Neutrophil (primary cell): ENCODE measurements at regions not wholly inside any gene's neighbourhood (a gene's known extent, or its start where the extent isn't known, plus 50 kb on each side); places are given as distances from the start of the nearest gene placed in this dataset.

Experiments used
- H3K27ac ChIP-seq: fragments of 200-600 bp; sonication (generic); 2 replicates; pipeline ENCODE4 v1.5.1; 2016; ENCODE audit warnings: mild to moderate bottlenecking, moderate library complexity
- H3K27me3 ChIP-seq: fragments of 200-600 bp; sonication (generic); 2 replicates; pipeline ENCODE4 v1.6.0; 2016; ENCODE audit warnings: mild to moderate bottlenecking
- H3K36me3 ChIP-seq: fragments of 200-600 bp; sonication (generic); 2 replicates; pipeline ENCODE4 v1.5.1; 2017
- H3K4me1 ChIP-seq, 2 experiments: fragments of 200-600 bp in 1 of 2; sonication (generic) in 1 of 2; 1 replicate in 1 of 2; 2 replicates in 1 of 2; pipeline versions ENCODE4 v1.5.1 to v1.6.1; 2013 to 2016; ENCODE audit warnings: low read depth in 1 of 2, low read length in 1 of 2, mild to moderate bottlenecking in 1 of 2, moderate library complexity in 1 of 2; ENCODE audit not compliant: control insufficient read depth in 1 of 2, insufficient read depth in 1 of 2
- H3K4me3 ChIP-seq, 2 experiments: fragments of 200-600 bp in 1 of 2; sonication (generic) in 1 of 2; 1 replicate in 1 of 2; 2 replicates in 1 of 2; pipeline ENCODE4 v1.5.1; 2013 to 2016; ENCODE audit warnings: low read depth in 1 of 2, low read length in 1 of 2, mild to moderate bottlenecking in 1 of 2, moderate library complexity in 1 of 2
- H3K9me3 ChIP-seq: fragments of 200-600 bp; sonication (generic); 2 replicates; pipeline ENCODE4 v1.5.1; 2016
- CTCF ChIP-seq: fragments of 200-600 bp; sonication (generic); IDR thresholded peaks from 2 replicates; pipeline ENCODE4 v1.5.1; 2016; ENCODE audit warnings: antibody characterized with exemption

DNA sequence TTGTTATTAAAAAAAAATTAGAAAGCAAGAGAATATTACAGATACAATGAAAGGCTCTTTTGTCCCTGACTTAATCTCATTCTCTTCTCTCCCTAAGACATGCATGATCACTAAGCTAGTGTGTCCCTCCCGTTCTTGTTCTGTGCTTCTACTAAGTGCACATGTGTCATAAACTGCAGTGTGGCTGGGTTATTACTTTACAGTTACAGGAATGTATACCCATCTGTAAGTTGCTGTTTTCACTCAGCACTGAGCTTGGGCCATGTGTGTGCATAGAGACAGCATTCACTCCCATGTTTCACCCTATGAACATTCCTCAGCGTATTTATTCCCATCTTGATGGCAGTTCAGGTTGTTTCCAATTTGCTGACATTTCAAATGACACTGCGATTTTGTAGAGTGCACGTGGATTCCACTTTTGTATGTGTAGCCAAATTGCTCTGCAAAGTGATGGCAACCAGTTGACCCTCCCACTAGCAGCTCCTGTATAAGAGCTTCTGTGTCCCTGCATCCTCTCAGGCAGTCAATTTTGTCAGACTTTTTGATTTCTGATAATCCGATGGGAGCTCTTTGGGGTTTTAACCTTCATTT lies 145.8 kb upstream of the UBE2E1 start:
- no peak overlapping the region for H3K4me3 ChIP-seq
- no peak overlapping the region for H3K27ac ChIP-seq
- no peaks in the 10 kb centered on the region for H3K27me3 ChIP-seq
- no peaks in the 10 kb centered on the region for H3K36me3 ChIP-seq
- TF ChIP-seq CTCF = no peak
- H3K4me1 ChIP-seq = peaks cover 4 to 9% of the 10 kb centered on the region in 2 experiments
- no peaks in the 10 kb centered on the region for H3K9me3 ChIP-seq

DNA sequence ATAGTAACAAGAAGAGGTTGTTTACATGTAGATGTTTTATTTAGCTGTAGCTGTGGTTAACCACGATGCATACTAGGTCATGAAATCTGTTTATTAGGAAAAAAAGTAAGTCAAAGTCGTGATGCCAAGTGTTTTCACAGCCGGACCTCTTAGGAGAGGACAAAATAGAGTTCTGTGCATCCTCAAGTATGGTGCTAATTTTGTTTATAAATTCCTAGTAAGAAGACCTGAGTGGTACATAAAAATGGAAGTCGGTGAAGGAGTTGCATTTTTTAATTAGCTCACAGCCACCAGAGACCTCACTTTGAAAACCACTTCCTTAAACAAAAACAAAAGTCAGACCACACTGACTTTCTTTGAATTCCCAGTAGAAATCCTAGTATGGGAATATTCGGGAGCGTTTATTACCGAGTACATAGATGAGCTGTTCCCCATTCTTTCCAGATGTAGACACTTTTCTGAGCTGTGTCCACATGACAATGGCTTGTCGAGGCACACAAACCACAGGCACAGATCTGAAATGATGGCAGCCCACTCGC lies 143.6 kb upstream of the UBE2E1 start:
- Histone ChIP-seq H3K4me1 (peaks cover 4 to 9% of the 10 kb centered on the region in 2 experiments), H3K4me3 (no peak overlapping the region), H3K9me3 (no peaks in the 10 kb centered on the region), H3K36me3 (no peaks in the 10 kb centered on the region), H3K27me3 (no peaks in the 10 kb centered on the region), H3K27ac (no peak overlapping the region)
- TF ChIP-seq CTCF = no peak

GRCh38 chr3:23663246-23663645 lies 142.5 kb upstream of the UBE2E1 start:
- peaks cover 4 to 9% of the 10 kb centered on the region in 2 experiments for H3K4me1 ChIP-seq
- H3K36me3 ChIP-seq = no peaks in the 10 kb centered on the region
- no peak for TF ChIP-seq CTCF
- no peak overlapping the region for H3K27ac ChIP-seq
- H3K27me3 ChIP-seq = no peaks in the 10 kb centered on the region
- no peak overlapping the region for H3K4me3 ChIP-seq
- no peaks in the 10 kb centered on the region for H3K9me3 ChIP-seq

DNA sequence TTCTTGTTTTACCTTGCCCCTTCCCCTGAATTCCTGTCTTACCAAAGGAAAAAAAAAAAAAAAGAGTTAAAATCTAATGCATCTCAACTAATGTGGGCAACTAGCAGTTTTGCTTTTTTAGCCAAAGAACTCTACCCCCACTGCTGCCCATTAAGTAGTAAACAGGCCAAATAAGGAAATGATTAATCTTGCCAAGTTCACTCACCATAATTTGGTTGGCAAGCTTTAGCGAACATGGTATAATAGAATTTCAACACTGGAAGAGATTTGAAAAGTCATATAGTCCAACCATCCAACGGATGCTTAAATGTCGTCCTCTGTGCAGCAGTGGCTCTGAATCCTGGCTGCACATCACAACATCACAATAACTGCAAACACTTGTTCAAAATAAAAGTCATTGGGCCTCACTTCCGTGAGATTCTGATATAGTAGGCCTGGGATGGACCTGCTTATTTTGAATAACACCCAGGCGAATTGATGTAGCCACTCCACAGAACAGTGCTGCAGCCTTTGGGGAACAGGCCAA lies 142.0 kb upstream of the UBE2E1 start:
- no peak for TF ChIP-seq CTCF
- H3K36me3 ChIP-seq = no peaks in the 10 kb centered on the region
- H3K4me3 ChIP-seq = no peak overlapping the region
- H3K4me1 ChIP-seq = peaks cover 4 to 8% of the 10 kb centered on the region in 2 experiments
- no peak overlapping the region for H3K27ac ChIP-seq
- H3K27me3 ChIP-seq = no peaks in the 10 kb centered on the region
- H3K9me3 ChIP-seq = no peaks in the 10 kb centered on the region

DNA sequence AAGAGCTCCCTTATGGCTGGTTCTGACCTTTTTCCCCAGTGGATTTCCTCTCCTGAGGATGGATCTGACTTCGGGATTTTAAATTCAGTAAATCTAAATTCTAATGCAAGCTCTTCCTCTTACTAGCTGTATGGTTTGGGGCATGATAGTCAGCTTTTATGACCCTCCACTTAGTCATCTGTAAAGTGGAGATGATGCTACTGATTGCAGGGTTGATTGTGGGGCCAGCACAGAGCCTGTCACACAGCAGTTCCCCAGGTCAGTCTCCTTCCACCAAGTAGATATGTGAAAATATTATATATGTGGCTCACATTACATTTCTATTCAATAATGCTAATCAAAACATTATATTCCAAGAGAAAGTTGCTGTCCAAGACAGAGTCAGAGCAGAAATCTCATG lies 141.3 kb upstream of the UBE2E1 start:
- Histone ChIP-seq H3K27me3 (no peaks in the 10 kb centered on the region), H3K4me1 (peaks cover 0 to under 1% of the 10 kb centered on the region in 2 experiments), H3K4me3 (no peak overlapping the region), H3K9me3 (no peaks in the 10 kb centered on the region), H3K27ac (no peak overlapping the region), H3K36me3 (no peaks in the 10 kb centered on the region)
- TF ChIP-seq CTCF = no peak
